ENCODE measurements at regions not wholly inside any gene's neighbourhood (a gene's known extent, or its start where the extent isn't known, plus 50 kb on each side); places are given as distances from the start of the nearest gene placed in this dataset.

DNA sequence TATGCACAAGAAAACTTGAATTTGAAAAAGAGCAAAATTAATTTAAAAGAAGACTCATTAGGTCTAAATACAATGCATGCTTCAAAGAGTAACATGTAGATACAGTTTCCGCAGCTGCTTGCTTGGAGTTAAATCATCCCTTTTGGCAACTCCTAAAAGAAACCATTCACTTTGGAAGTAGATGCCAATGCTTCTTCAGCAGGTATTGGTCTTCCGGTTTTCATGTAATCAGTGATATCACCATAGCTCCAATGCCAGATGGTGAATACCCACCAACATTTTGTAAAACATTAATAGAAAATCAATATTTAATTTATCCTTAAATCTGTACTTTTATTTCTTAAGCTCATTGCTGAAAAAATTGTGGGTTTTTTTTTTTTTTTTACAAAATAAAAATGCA lies 381.1 kb upstream of the PHF14 start:
- Mint-ChIP-seq H3K27me3 (ENCODE audit: low read depth) (no peaks in the 10 kb centered on the region), H3K4me3 (no peak overlapping the region), H3K27ac (ENCODE audit: unreplicated experiment) (no peak overlapping the region), H3K4me1 (no peaks in the 10 kb centered on the region), H3K9me3 (no peaks in the 10 kb centered on the region), H3K36me3 (ENCODE audit: low read depth) (no peaks in the 10 kb centered on the region)
- DNase-seq (ENCODE audit: low read depth, low spot score), result no peak
- TF ChIP-seq, protein P1, sequence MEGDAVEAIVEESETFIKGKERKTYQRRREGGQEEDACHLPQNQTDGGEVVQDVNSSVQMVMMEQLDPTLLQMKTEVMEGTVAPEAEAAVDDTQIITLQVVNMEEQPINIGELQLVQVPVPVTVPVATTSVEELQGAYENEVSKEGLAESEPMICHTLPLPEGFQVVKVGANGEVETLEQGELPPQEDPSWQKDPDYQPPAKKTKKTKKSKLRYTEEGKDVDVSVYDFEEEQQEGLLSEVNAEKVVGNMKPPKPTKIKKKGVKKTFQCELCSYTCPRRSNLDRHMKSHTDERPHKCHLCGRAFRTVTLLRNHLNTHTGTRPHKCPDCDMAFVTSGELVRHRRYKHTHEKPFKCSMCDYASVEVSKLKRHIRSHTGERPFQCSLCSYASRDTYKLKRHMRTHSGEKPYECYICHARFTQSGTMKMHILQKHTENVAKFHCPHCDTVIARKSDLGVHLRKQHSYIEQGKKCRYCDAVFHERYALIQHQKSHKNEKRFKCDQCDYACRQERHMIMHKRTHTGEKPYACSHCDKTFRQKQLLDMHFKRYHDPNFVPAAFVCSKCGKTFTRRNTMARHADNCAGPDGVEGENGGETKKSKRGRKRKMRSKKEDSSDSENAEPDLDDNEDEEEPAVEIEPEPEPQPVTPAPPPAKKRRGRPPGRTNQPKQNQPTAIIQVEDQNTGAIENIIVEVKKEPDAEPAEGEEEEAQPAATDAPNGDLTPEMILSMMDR (conservative IDR thresholded peaks at IDR 0.05), result no peak

DNA sequence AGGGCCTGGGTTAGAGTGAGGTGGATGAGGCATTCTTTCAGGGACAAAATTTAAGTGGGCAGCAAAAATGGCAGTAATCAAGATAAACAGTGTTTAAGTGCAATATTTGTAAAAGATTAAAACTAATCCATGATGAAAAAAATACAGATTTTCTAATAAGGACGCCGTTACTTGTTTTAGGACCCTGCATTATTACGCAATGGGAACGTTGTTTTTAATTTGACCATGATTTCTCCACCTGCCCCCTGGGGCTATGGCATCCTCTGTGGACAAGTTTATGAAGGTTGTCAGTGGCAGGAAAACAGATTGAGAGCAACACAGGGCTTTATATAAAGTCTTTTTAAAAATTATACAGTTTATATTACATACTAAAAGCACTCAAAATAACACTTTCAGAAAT lies 380.6 kb upstream of the PHF14 start:
- Mint-ChIP-seq H3K9me3 (no peaks in the 10 kb centered on the region), H3K27me3 (ENCODE audit: low read depth) (no peaks in the 10 kb centered on the region), H3K4me3 (no peak overlapping the region), H3K4me1 (no peaks in the 10 kb centered on the region), H3K36me3 (ENCODE audit: low read depth) (no peaks in the 10 kb centered on the region), H3K27ac (ENCODE audit: unreplicated experiment) (no peak overlapping the region)
- TF ChIP-seq, protein P1 (conservative IDR thresholded peaks at IDR 0.05), result no peak
- DNase-seq (ENCODE audit: low read depth, low spot score), result no peak

DNA sequence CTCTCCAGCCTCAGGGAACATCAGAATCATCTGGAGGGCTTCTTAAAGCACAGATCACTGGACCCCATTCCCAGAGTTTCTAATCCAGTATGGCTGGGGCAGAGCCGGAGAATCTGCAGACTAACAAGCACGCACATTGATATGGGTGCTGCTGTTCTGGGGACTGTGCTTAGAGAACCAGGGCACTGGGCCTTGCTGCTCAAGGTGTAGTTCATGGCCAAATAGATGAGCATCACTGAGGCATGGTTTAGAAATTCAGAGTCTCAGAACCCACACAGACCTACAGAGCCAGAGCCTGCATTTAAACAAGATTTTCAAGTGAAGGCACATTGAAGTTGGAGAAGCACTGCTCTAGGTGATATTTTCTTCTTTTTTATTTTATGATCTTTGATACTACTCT lies 376.8 kb upstream of the PHF14 start:
- Mint-ChIP-seq H3K27ac (ENCODE audit: unreplicated experiment) (no peak overlapping the region), H3K36me3 (ENCODE audit: low read depth) (no peaks in the 10 kb centered on the region), H3K9me3 (no peaks in the 10 kb centered on the region), H3K27me3 (ENCODE audit: low read depth) (no peaks in the 10 kb centered on the region), H3K4me3 (no peak overlapping the region), H3K4me1 (no peaks in the 10 kb centered on the region)
- DNase-seq (ENCODE audit: low read depth, low spot score), result no peak
- TF ChIP-seq, protein P1 (conservative IDR thresholded peaks at IDR 0.05), result no peak

DNA sequence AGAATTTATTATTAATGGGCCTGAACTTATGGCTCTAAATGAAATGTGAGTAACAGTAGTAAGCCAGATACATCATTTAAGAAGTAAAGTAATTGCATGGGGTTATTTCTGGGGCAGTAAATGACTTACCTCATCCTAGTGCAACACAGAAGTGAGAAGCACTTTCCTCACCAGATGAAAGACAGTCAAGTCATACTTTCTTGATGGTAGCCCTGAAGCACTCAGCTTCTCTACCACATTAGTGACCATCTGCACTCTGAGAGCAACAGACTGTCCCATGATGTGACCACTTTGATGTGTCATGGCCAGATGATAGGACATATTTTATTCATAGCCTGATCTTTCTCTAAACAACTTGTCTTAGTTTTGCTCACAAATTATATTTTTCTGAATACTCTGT lies 369.5 kb upstream of the PHF14 start:
- H3K36me3 Mint-ChIP-seq (ENCODE audit: low read depth), result no peaks in the 10 kb centered on the region
- no peaks in the 10 kb centered on the region for H3K27me3 Mint-ChIP-seq (ENCODE audit: low read depth)
- no peak overlapping the region for H3K27ac Mint-ChIP-seq (ENCODE audit: unreplicated experiment)
- no peaks in the 10 kb centered on the region for H3K9me3 Mint-ChIP-seq
- H3K4me1 Mint-ChIP-seq, result no peaks in the 10 kb centered on the region
- DNase-seq (ENCODE audit: low read depth, low spot score), result no peak
- no peak overlapping the region for H3K4me3 Mint-ChIP-seq
- TF ChIP-seq, protein P1 (conservative IDR thresholded peaks at IDR 0.05), result no peak

DNA sequence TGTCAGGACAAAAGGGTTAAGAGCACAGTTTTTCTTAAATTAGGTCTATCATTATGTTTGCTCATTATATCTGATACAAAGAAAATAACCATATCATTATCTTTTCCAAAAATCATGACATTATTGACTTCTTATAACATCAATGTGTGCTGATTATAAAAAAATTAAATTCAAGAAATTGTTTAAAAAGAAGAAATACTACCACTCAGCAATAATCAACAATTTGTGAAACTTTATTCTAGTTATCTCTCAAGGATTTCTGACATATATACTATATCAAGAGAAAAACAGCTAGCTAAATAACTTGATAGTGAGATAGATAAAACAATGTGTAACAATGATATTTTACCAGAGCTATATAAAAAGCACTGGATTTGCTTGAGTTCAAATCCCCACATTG lies 360.7 kb upstream of the PHF14 start:
- H3K36me3 Mint-ChIP-seq (ENCODE audit: low read depth), result peaks cover 3% of the 10 kb centered on the region
- TF ChIP-seq, protein P1 (conservative IDR thresholded peaks at IDR 0.05), result no peak
- H3K27me3 Mint-ChIP-seq (ENCODE audit: low read depth), result no peaks in the 10 kb centered on the region
- DNase-seq (ENCODE audit: low read depth, low spot score), result no peak
- H3K27ac Mint-ChIP-seq (ENCODE audit: unreplicated experiment), result no peak overlapping the region
- H3K4me3 Mint-ChIP-seq, result no peak overlapping the region
- H3K4me1 Mint-ChIP-seq, result peaks cover 9% of the 10 kb centered on the region
- peaks cover 8% of the 10 kb centered on the region for H3K9me3 Mint-ChIP-seq

DNA sequence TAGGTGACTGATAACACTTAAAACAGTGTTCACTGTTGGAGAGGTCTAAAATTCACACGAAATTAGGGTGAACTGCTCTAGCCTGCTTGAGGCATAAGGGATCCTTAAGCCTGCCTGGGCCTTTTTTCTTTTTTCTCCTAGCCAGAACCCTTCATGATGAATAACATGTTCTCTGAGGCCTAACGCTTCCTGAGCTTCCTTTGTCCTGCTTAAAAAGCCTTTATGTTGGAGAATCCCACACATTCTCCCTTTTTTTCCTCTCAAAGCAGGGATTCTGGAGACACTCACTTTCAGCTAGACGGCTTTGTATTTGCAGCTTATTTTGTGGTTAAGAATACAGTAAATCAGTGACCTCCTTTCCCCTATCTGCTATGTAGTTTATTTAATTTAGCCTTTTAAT lies 354.7 kb upstream of the PHF14 start:
- Mint-ChIP-seq H3K36me3 (ENCODE audit: low read depth) (peaks cover 13% of the 10 kb centered on the region), H3K4me1 (peaks cover 29% of the 10 kb centered on the region), H3K9me3 (peaks cover 16% of the 10 kb centered on the region), H3K27me3 (ENCODE audit: low read depth) (no peaks in the 10 kb centered on the region), H3K4me3 (no peak overlapping the region), H3K27ac (ENCODE audit: unreplicated experiment) (peak overlapping the region; percentile 90)
- DNase-seq (ENCODE audit: low read depth, low spot score), result no peak
- TF ChIP-seq, protein P1 (conservative IDR thresholded peaks at IDR 0.05), result no peak

Measured in neural crest cell (in vitro differentiated cells).